ENCODE measurements at regions not wholly inside any gene's neighbourhood (a gene's known extent, or its start where the extent isn't known, plus 50 kb on each side); places are given as distances from the start of the nearest gene placed in this dataset.

GRCh38 chr1:198101716-198102453 lies 54.9 kb upstream of the NEK7 start:
- H3K4me1 Mint-ChIP-seq (ENCODE audit: low read depth), result peaks cover 41% of the 10 kb centered on the region
- peak; percentile 13 for TF ChIP-seq CTCF (IDR thresholded peaks at IDR 0.05)
- H3K36me3 Mint-ChIP-seq (ENCODE audit: low read depth), result no peaks in the 10 kb centered on the region
- H3K9me3 Mint-ChIP-seq (ENCODE audit: low read depth), result no peaks in the 10 kb centered on the region
- no peaks in the 10 kb centered on the region for H3K27me3 Mint-ChIP-seq (ENCODE audit: low read depth)
- no peak for DNase-seq (ENCODE audit: low spot score)
- H3K27ac Mint-ChIP-seq (ENCODE audit: unreplicated experiment), result peak overlapping the region; percentile 91
- no peak overlapping the region for H3K4me3 Mint-ChIP-seq (ENCODE audit: unreplicated experiment)

GRCh38 chr1:198102454-198102827 lies 54.4 kb upstream of the NEK7 start:
- H3K9me3 Mint-ChIP-seq (ENCODE audit: low read depth), result no peaks in the 10 kb centered on the region
- no peak for TF ChIP-seq CTCF (IDR thresholded peaks at IDR 0.05)
- H3K4me1 Mint-ChIP-seq (ENCODE audit: low read depth), result peaks cover 40% of the 10 kb centered on the region
- H3K27me3 Mint-ChIP-seq (ENCODE audit: low read depth), result no peaks in the 10 kb centered on the region
- H3K27ac Mint-ChIP-seq (ENCODE audit: unreplicated experiment), result peak overlapping the region; percentile 91
- no peak for DNase-seq (ENCODE audit: low spot score)
- H3K4me3 Mint-ChIP-seq (ENCODE audit: unreplicated experiment), result no peak overlapping the region
- H3K36me3 Mint-ChIP-seq (ENCODE audit: low read depth), result no peaks in the 10 kb centered on the region

- Mint-ChIP-seq H3K9me3 (ENCODE audit: low read depth) (no peaks in the 10 kb centered on the region), H3K4me3 (ENCODE audit: unreplicated experiment) (no peak overlapping the region), H3K27me3 (ENCODE audit: low read depth) (no peaks in the 10 kb centered on the region), H3K4me1 (ENCODE audit: low read depth) (peaks cover 25% of the 10 kb centered on the region), H3K36me3 (ENCODE audit: low read depth) (no peaks in the 10 kb centered on the region), H3K27ac (ENCODE audit: unreplicated experiment) (no peak overlapping the region)
- TF ChIP-seq CTCF (IDR thresholded peaks at IDR 0.05), result no peak
- DNase-seq (ENCODE audit: low spot score), result no peak
These were observed 51.6 kb upstream of the NEK7 start for GRCh38 chr1:198105185-198105584.

GRCh38 chr1:198106011-198106410 lies 50.8 kb upstream of the NEK7 start:
- Mint-ChIP-seq H3K36me3 (ENCODE audit: low read depth) (no peaks in the 10 kb centered on the region), H3K27ac (ENCODE audit: unreplicated experiment) (no peak overlapping the region), H3K27me3 (ENCODE audit: low read depth) (no peaks in the 10 kb centered on the region), H3K4me3 (ENCODE audit: unreplicated experiment) (no peak overlapping the region), H3K9me3 (ENCODE audit: low read depth) (no peaks in the 10 kb centered on the region), H3K4me1 (ENCODE audit: low read depth) (peaks cover 25% of the 10 kb centered on the region)
- no peak for DNase-seq (ENCODE audit: low spot score)
- TF ChIP-seq CTCF (IDR thresholded peaks at IDR 0.05), result peak; percentile 25
